ENCODE measurements at regions not wholly inside any gene's neighbourhood (a gene's known extent, or its start where the extent isn't known, plus 50 kb on each side); places are given as distances from the start of the nearest gene placed in this dataset.

DNA sequence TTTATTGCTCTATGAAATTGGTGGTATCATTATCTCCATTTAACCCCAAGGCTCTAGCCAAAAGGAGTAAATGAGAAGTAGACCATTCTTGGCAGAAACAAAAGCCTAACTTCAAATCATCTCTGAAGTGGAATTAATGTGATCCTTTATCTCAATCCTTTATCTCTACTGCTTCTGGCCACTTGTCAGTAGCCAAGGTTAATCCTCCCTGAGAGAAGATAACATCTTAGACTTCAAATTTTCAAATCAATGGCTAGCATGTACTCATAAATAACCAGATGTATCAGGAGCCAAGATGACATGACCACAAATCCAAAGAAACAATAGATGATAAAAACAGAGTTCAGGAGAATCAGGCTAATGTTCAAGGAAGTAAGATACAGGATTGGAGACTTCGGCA is 123.1 kb upstream of the RASSF8 start:
- TF ChIP-seq, protein P1, sequence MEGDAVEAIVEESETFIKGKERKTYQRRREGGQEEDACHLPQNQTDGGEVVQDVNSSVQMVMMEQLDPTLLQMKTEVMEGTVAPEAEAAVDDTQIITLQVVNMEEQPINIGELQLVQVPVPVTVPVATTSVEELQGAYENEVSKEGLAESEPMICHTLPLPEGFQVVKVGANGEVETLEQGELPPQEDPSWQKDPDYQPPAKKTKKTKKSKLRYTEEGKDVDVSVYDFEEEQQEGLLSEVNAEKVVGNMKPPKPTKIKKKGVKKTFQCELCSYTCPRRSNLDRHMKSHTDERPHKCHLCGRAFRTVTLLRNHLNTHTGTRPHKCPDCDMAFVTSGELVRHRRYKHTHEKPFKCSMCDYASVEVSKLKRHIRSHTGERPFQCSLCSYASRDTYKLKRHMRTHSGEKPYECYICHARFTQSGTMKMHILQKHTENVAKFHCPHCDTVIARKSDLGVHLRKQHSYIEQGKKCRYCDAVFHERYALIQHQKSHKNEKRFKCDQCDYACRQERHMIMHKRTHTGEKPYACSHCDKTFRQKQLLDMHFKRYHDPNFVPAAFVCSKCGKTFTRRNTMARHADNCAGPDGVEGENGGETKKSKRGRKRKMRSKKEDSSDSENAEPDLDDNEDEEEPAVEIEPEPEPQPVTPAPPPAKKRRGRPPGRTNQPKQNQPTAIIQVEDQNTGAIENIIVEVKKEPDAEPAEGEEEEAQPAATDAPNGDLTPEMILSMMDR (IDR thresholded peaks at IDR 0.05): no peak
- no peak for TF ChIP-seq POLR2A (IDR thresholded peaks at IDR 0.05)
